ENCODE measurements at regions not wholly inside any gene's neighbourhood (a gene's known extent, or its start where the extent isn't known, plus 50 kb on each side); places are given as distances from the start of the nearest gene placed in this dataset.

DNA sequence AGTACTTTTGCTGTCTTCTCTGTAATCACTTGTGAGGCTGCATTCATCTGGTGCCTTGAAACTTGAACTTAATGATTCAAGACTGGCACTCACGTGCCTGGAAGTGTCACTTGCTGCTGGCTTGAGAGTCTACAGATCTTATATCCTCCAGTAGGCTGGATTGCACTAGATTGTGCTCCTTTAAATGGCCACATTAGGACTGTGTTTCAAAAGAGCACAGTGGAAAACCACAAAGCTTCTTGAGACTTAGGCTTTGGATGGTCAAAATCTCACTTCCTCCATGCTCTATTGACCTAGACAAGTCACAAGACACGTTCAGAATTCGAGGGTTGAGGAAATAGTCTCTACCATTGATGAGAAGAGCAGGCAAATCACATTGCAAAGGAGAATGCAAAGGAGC, 1278.8 kb upstream of the MIR17HG start:
- no peak for ATAC-seq
- Histone ChIP-seq H3K9me3 (ENCODE audit: low read length) (no peaks in the 10 kb centered on the region), H4K20me1 (ENCODE audit: low read length) (no peaks in the 10 kb centered on the region), H3F3A (ENCODE audit: low read length, unreplicated experiment) (no peaks in the 10 kb centered on the region), H3K79me2 (ENCODE audit: low read length) (no peaks in the 10 kb centered on the region), H3K4me2 (ENCODE audit: low read length) (no peak overlapping the region), H3K27ac (ENCODE audit: low read length) (no peak overlapping the region), H3K36me3 (ENCODE audit: low read depth, low read length) (no peaks in the 10 kb centered on the region), H3K9me2 (replicated peaks; ENCODE audit: low read length) (no peaks in the 10 kb centered on the region), H3K4me1 (ENCODE audit: insufficient read depth, low read length) (no peaks in the 10 kb centered on the region), H3K9ac (ENCODE audit: low read length) (no peak overlapping the region), H2AFZ (ENCODE audit: low read length) (no peak overlapping the region), H3K4me3 (ENCODE audit: low read length) (no peak overlapping the region), H3K27me3 (ENCODE audit: low read length) (no peaks in the 10 kb centered on the region)
- no peak for DNase-seq
- intact Hi-C loops (cut with micrococcal nuclease) = no loop called here
- POLR2A ChIA-PET (ENCODE audit: unreplicated experiment) = no interaction called here
- TF ChIP-seq EZH2phosphoT487 (IDR thresholded peaks at IDR 0.05; ENCODE audit: borderline replicate concordance, low read length) (no peak), EZH2 (IDR thresholded peaks at IDR 0.05; ENCODE audit: low read length, unreplicated experiment) (no peak)
- TF ChIP-seq, protein P1, sequence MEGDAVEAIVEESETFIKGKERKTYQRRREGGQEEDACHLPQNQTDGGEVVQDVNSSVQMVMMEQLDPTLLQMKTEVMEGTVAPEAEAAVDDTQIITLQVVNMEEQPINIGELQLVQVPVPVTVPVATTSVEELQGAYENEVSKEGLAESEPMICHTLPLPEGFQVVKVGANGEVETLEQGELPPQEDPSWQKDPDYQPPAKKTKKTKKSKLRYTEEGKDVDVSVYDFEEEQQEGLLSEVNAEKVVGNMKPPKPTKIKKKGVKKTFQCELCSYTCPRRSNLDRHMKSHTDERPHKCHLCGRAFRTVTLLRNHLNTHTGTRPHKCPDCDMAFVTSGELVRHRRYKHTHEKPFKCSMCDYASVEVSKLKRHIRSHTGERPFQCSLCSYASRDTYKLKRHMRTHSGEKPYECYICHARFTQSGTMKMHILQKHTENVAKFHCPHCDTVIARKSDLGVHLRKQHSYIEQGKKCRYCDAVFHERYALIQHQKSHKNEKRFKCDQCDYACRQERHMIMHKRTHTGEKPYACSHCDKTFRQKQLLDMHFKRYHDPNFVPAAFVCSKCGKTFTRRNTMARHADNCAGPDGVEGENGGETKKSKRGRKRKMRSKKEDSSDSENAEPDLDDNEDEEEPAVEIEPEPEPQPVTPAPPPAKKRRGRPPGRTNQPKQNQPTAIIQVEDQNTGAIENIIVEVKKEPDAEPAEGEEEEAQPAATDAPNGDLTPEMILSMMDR (conservative IDR thresholded peaks at IDR 0.05; ENCODE audit: low read depth, low read length) = no peak
- CTCF ChIA-PET = no interaction called here
- no TSS peak for BruUV-seq (replicated peaks)

GRCh38 chr13:90070362-90070761, 1277.1 kb upstream of the MIR17HG start:
- intact Hi-C loops (cut with micrococcal nuclease) = no loop called here
- TF ChIP-seq EZH2phosphoT487 (IDR thresholded peaks at IDR 0.05; ENCODE audit: borderline replicate concordance, low read length) (no peak), EZH2 (IDR thresholded peaks at IDR 0.05; ENCODE audit: low read length, unreplicated experiment) (no peak)
- TF ChIP-seq, protein P1 (conservative IDR thresholded peaks at IDR 0.05; ENCODE audit: low read depth, low read length) = no peak
- H3K27me3 ChIP-seq (ENCODE audit: low read length) = no peaks in the 10 kb centered on the region
- ChIA-PET CTCF (no interaction called here), POLR2A (ENCODE audit: unreplicated experiment) (no interaction called here)
- H3K4me3 ChIP-seq (ENCODE audit: low read length) = no peak overlapping the region
- no peaks in the 10 kb centered on the region for H3K9me2 ChIP-seq (replicated peaks; ENCODE audit: low read length)
- no peaks in the 10 kb centered on the region for H3K36me3 ChIP-seq (ENCODE audit: low read depth, low read length)
- H3K4me2 ChIP-seq (ENCODE audit: low read length) = no peak overlapping the region
- no peak overlapping the region for H3K27ac ChIP-seq (ENCODE audit: low read length)
- H3K9ac ChIP-seq (ENCODE audit: low read length) = no peak overlapping the region
- no peaks in the 10 kb centered on the region for H3F3A ChIP-seq (ENCODE audit: low read length, unreplicated experiment)
- H3K9me3 ChIP-seq (ENCODE audit: low read length) = no peaks in the 10 kb centered on the region
- DNase-seq (no peak), ATAC-seq (no peak)
- H2AFZ ChIP-seq (ENCODE audit: low read length) = no peak overlapping the region
- no TSS peak for BruUV-seq (replicated peaks)
- no peaks in the 10 kb centered on the region for H3K4me1 ChIP-seq (ENCODE audit: insufficient read depth, low read length)
- H3K79me2 ChIP-seq (ENCODE audit: low read length) = no peaks in the 10 kb centered on the region
- H4K20me1 ChIP-seq (ENCODE audit: low read length) = no peaks in the 10 kb centered on the region

- Histone ChIP-seq H3K9me2 (replicated peaks; ENCODE audit: low read length) (no peaks in the 10 kb centered on the region), H3K27ac (ENCODE audit: low read length) (no peak overlapping the region), H3K4me2 (ENCODE audit: low read length) (no peak overlapping the region), H3K36me3 (ENCODE audit: low read depth, low read length) (no peaks in the 10 kb centered on the region), H3K4me1 (ENCODE audit: insufficient read depth, low read length) (no peaks in the 10 kb centered on the region), H3K27me3 (ENCODE audit: low read length) (no peaks in the 10 kb centered on the region), H3K9ac (ENCODE audit: low read length) (no peak overlapping the region), H3K79me2 (ENCODE audit: low read length) (no peaks in the 10 kb centered on the region), H2AFZ (ENCODE audit: low read length) (no peak overlapping the region), H3K4me3 (ENCODE audit: low read length) (no peak overlapping the region), H3F3A (ENCODE audit: low read length, unreplicated experiment) (no peaks in the 10 kb centered on the region), H4K20me1 (ENCODE audit: low read length) (no peaks in the 10 kb centered on the region), H3K9me3 (ENCODE audit: low read length) (no peaks in the 10 kb centered on the region)
- DNase-seq (no peak), ATAC-seq (no peak)
- POLR2A ChIA-PET (ENCODE audit: unreplicated experiment) = no interaction called here
- no peak for TF ChIP-seq EZH2phosphoT487 (IDR thresholded peaks at IDR 0.05; ENCODE audit: borderline replicate concordance, low read length)
- TF ChIP-seq, protein P1 (conservative IDR thresholded peaks at IDR 0.05; ENCODE audit: low read depth, low read length) = no peak
- TF ChIP-seq EZH2 (IDR thresholded peaks at IDR 0.05; ENCODE audit: low read length, unreplicated experiment) = no peak
- BruUV-seq (replicated peaks) = no TSS peak
- CTCF ChIA-PET = no interaction called here
- intact Hi-C loops (cut with micrococcal nuclease) = no loop called here
Measured at GRCh38 chr13:90070837-90071525, 1276.5 kb upstream of the MIR17HG start.
